AG09319 (cell line): ENCODE measurements at regions not wholly inside any gene's neighbourhood (a gene's known extent, or its start where the extent isn't known, plus 50 kb on each side); places are given as distances from the start of the nearest gene placed in this dataset.

Experiments used
- DNase-seq: peaks from one replicate; pipeline ENCODE4 v3.0.0-alpha.2; 2010; ENCODE audit warnings: low read depth; ENCODE audit errors: extremely low read depth
- CTCF ChIP-seq: IDR thresholded peaks from 2 replicates; pipeline ENCODE4 v1.5.1; 2011; ENCODE audit warnings: low read depth, mild to moderate bottlenecking, inconsistent platforms, low read length, moderate library complexity

GRCh38 chr2:55109219-55109891 is 59.1 kb upstream of the RTN4 start:
- DNase-seq: no peak
- no peak for TF ChIP-seq CTCF

DNA sequence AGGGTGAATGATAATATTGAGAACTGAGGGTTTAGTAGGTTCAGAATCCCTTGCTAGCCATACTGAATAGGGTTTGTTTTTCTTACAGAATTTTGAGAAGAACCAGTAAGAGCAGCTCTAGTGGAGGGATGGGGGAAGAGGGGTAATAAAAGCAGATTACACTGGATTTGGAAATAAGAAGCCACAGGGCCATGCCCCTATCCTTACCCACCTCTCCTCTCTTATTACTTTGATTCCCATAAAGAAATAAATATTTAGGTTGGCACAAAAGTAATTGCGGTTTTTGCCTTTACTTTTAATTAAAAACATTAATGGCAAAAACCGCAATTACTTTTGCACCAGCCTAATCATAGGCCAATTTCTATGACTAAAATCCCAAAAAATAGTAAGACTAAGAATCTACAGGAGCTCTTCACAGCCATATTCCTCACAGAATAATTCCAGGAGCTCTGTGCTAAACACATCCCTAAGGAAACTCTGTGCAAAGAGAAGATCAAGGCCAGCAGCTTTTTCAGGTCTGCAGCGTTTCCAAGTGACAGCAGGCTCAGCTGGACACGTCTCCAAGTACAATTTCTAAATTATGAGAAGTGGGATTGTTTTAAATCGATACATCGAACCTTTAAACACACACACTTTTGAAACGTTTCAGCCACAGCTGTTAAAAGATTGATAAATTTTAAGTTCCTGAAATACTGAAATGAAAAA is 58.4 kb upstream of the RTN4 start:
- DNase-seq: no peak
- no peak for TF ChIP-seq CTCF

DNA sequence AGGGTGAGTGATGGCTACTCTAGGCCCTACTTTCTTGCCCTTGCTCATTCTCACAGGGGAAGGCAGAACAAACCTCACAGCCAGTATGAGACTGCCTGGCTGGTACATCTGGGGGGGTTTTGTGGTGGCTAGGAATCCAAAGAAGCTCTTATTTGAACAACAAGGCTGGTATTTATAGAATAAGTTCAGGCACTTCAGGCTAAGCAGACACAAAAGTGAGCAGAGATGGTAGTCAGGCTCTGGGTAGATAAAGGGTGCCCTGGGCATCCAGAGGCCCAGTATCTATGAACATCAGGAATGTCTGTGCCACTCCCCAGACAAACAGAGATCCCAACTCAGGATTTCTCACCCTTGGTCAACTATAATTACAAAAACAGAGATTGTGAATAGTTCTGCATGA is 57.2 kb upstream of the RTN4 start:
- no peak for TF ChIP-seq CTCF
- no peak for DNase-seq

DNA sequence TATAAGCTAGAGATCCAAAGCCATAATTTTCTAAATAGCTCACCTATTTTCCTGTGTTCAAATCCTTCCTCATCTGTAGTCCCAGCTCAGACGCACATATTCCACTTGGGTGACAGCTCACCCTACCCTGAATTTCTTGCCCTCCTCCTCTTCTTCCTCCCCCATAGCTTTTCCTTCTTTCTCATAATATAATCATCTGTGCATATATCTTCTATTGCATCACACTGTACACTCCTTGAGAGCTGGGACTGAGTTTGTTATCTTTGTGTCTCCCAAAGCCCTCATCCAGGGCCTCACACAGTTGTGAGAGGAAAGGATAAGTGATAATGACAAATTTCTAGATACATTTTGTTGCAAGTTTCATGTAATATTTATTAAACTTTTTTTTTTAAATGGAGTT is 55.9 kb upstream of the RTN4 start:
- DNase-seq: no peak
- TF ChIP-seq CTCF: no peak

DNA sequence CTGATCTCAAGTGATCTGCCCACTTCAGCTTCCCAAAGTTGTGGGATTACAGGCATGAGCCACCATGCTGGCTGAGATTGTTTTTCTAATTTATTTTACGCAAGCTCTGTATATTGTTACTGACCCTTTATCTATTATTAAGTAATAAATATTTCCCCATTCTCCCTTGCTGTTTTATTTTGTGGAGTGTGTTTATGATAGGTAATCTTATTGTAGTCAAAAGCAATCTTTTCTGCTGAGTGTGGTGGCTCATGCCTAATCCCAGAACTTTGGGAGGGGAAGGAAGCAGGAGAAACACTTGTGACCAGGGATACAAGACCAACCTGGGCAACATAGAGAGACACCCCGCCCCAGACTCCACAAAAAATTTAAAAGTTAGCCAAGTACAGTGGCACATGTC is 55.2 kb upstream of the RTN4 start:
- no peak for DNase-seq
- TF ChIP-seq CTCF: no peak

GRCh38 chr2:55103046-55103445 is 52.8 kb upstream of the RTN4 start:
- no peak for TF ChIP-seq CTCF
- DNase-seq: no peak

DNA sequence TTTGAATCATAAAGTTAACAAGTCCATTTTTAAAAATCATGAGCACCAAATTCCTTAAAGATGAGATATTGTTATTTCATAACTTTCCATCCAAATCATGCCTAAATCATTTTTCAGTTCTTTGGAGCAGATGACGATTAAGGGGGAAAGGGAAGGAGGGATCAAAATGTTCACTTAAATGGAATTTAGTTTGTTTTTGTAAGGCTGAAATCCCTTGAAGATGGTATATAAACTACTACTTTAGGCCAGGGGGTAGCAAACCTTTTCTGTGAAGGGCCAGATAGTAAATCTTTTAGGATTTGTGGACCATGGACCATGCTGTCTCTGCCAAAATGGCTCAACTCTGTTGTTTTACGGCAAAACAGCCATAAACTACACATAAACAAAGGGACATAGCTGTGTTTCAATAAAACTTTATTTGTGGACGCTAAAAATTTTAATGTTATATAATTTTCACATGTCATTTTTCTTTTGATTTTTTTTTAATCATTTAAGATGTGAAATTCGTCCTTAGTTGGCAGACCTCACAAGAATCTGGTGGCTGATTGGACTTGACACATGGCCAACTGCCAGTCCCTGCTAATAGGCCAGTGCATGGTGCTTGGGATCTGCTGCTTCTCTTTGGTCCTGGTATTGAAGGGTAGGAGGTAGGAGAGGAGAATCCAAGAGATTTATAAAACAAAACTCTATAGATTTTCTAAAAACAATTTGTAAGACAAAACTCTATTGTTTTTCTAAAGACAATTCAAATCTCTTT is 52.0 kb upstream of the RTN4 start:
- no peak for TF ChIP-seq CTCF
- peak; percentile 65 for DNase-seq
